K562 (cell line): ENCODE measurements at regions not wholly inside any gene's neighbourhood (a gene's known extent, or its start where the extent isn't known, plus 50 kb on each side); places are given as distances from the start of the nearest gene placed in this dataset.

ENCODE experiments used
- ATAC-seq: fragments of 200-7000 bp; cut with Tn5 transposase; 3 replicates; pipeline ENCODE4 v1.9.1; 2020; ENCODE audit warnings: moderate library complexity
- BruUV-seq: library from RNA; stranded (reverse); fragments of 400-500 nt; replicated peaks from 2 replicates; lab custom pipeline; 2021; lab: Mats Ljungman, UMichigan
- CTCF ChIA-PET: fragments of 300-600 bp; formaldehyde crosslinking; extraction: SDS; loops from one replicate; lab custom pipeline; 2021; ENCODE audit warnings: low intra/inter-chr PET ratio; lab: Yijun Ruan, JAX
- POLR2A ChIA-PET: fragments of 300-600, 350-650 bp; sonication (Branson Sonifier 250); formaldehyde crosslinking; extraction: SDS; loops from one replicate; lab custom pipeline; 2021; ENCODE audit warnings: antibody characterized with exemption, inconsistent platforms; lab: Yijun Ruan, JAX
- DNase-seq, 4 experiments: peaks; one replicate each; pipeline versions ENCODE4 v3.0.0 to v3.0.0-alpha.2; 2011 to 2018; ENCODE audit warnings: low spot score in 3 of 4, mixed read lengths in 3 of 4; ENCODE audit errors: extremely low read depth in 1 of 4
- FAIRE-seq: peaks from 2 replicates; lab custom pipeline; 2011; peaks lifted over from hg19 to GRCh38; lab: Jason Lieb, UNC
- H2AFZ ChIP-seq: 2 replicates; pipeline ENCODE4 v1.6.0; 2011; ENCODE audit warnings: low read depth, low read length, control low read depth, inconsistent platforms
- H3K27ac ChIP-seq: fragments of 200-600 bp; 3 replicates; pipeline ENCODE4 v1.8.0; 2011; ENCODE audit warnings: low read depth, mild to moderate bottlenecking, control low read depth, inconsistent platforms, low read length, moderate library complexity, mixed read lengths; ENCODE audit errors: extremely low read depth
- H3K27me3 ChIP-seq, 2 experiments: fragments of 300-600 bp in 1 of 2; 2 replicates in 1 of 2; 3 replicates in 1 of 2; pipeline versions ENCODE4 v1.6.0 to v1.8.0; 2011; ENCODE audit warnings: inconsistent platforms in 2 of 2, low read length in 2 of 2, mild to moderate bottlenecking in 1 of 2, mixed read lengths in 1 of 2, moderate library complexity in 1 of 2; ENCODE audit not compliant: control insufficient read depth in 2 of 2, insufficient read depth in 2 of 2
- H3K36me3 ChIP-seq: fragments of 300-600 bp; 3 replicates; pipeline ENCODE4 v1.8.0; 2011; ENCODE audit warnings: mild to moderate bottlenecking, low read length, inconsistent platforms; ENCODE audit not compliant: control insufficient read depth, insufficient read depth
- H3K4me1 ChIP-seq, 2 experiments: fragments of 200-600 bp in 1 of 2; replicated peaks in 1 of 2; 2 replicates in 1 of 2; 3 replicates in 1 of 2; pipeline versions ENCODE4 v1.5.1 to v1.8.0; 2011; ENCODE audit warnings: inconsistent platforms in 2 of 2, low read length in 2 of 2, mild to moderate bottlenecking in 1 of 2, mixed read lengths in 1 of 2, moderate library complexity in 1 of 2; ENCODE audit not compliant: control insufficient read depth in 2 of 2, insufficient read depth in 2 of 2
- H3K4me2 ChIP-seq: 2 replicates; pipeline ENCODE4 v1.6.1; 2011; ENCODE audit warnings: low read length, control low read depth, inconsistent platforms, mixed read lengths; ENCODE audit not compliant: insufficient read depth
- H3K4me3 ChIP-seq: fragments of 200-600 bp; sonication (generic), shearing (Covaris generic); 2 replicates; pipeline ENCODE4 v1.5.1; 2016; ENCODE audit warnings: control low read depth, inconsistent platforms
- H3K79me2 ChIP-seq: fragments of 200-600 bp; 3 replicates; pipeline ENCODE4 v1.8.0; 2011; ENCODE audit warnings: low read length, inconsistent platforms; ENCODE audit not compliant: control insufficient read depth, insufficient read depth
- H3K9ac ChIP-seq, 2 experiments: 2 replicates each; pipeline versions ENCODE4 v1.6.0 to v1.6.1; 2011; ENCODE audit warnings: low read depth in 2 of 2, low read length in 2 of 2, control low read depth in 1 of 2, inconsistent platforms in 1 of 2, mild to moderate bottlenecking in 1 of 2, mixed read lengths in 1 of 2; ENCODE audit not compliant: insufficient read depth in 1 of 2
- H3K9me1 ChIP-seq: one replicate; pipeline ENCODE4 v1.6.0; 2011; ENCODE audit warnings: inconsistent platforms, mild to moderate bottlenecking, low read length, moderate library complexity; ENCODE audit not compliant: control insufficient read depth, insufficient read depth
- H3K9me3 ChIP-seq: replicated peaks from 2 replicates; pipeline ENCODE4 v1.5.1; 2011; ENCODE audit warnings: low read depth, low read length, inconsistent platforms; ENCODE audit not compliant: control insufficient read depth, insufficient read depth
- H4K20me1 ChIP-seq: replicated peaks from 2 replicates; pipeline ENCODE4 v1.6.1; 2011; ENCODE audit warnings: low read length, inconsistent platforms, mixed read lengths; ENCODE audit not compliant: control insufficient read depth, insufficient read depth
- HEY1 ChIP-seq: fragments of 250-450 bp; sonication (Bioruptor Pico); IDR thresholded peaks from 2 replicates; pipeline ENCODE4 v1.5.0; 2020; ENCODE audit warnings: mild to moderate bottlenecking, moderate library complexity, borderline replicate concordance
- MTA1 ChIP-seq: fragments of 450-650 bp; IDR thresholded peaks from 2 replicates; pipeline ENCODE4 v1.6.1; 2017; ENCODE audit warnings: borderline replicate concordance
- POLR2G ChIP-seq: fragments of 200-400 bp; formaldehyde crosslinking; IDR thresholded peaks from 2 replicates; pipeline ENCODE4 v1.6.1; 2017; ENCODE audit warnings: low read depth, mild to moderate bottlenecking, antibody characterized with exemption, low read length, moderate library complexity
- PRMT5 ChIP-seq: sonication (generic); formaldehyde crosslinking; IDR thresholded peaks from 2 replicates; pipeline ENCODE4 v1.5.0; 2020; ENCODE audit warnings: missing genetic modification reagents
- WGBS: fragments of 100-300 bp; shearing (Covaris generic); methylation state at CpG from one replicate; pipeline ENCODE4 v1.1.6; 2016; ENCODE audit warnings: low coverage, mixed read lengths; ENCODE audit not compliant: insufficient coverage; ENCODE audit errors: missing lambda C conversion rate; 5-methylcytosine and 5-hydroxymethylcytosine counted together
- in situ Hi-C: fragments of 300-500 bp; cut with MboI; formaldehyde crosslinking; loops from 4 replicates; pipeline ENCODE4 v1.15.0; 2018; ENCODE audit warnings: inconsistent platforms, mixed read lengths
- intact Hi-C: fragments of 100-400 bp; cut with micrococcal nuclease; formaldehyde crosslinking; loops from 2 replicates; pipeline ENCODE4 v1.14.2; 2022
- TF ChIP-seq, protein P1 (sequence below): fragments of 450-650 bp; IDR thresholded peaks from 2 replicates; pipeline ENCODE4 v1.6.1; 2016; ENCODE audit warnings: low read depth
- TF ChIP-seq, protein P2 (sequence below): fragments of 250-450 bp; sonication (Bioruptor Pico); IDR thresholded peaks from 2 replicates; pipeline ENCODE4 v1.4.0; 2020

DNA sequence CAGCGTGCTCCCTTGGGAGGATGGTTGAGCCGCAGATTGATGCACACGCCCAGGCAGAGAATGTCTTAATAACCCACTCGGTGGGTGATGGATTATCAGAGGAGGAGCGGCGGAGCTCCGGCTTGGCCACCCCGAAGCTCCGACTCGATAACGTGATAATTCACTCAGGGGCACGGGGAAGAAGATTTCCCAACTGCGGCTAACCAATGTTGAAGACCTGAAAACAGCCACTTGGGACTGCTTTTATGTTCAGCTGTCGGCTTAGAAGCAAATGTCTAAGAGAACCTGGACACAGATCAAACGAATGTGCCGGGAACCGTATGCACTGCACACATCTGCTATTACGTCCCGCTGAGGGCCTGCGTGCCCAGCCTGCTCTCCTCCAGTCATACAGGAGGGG, 206.8 kb upstream of the CADM1 start:
- ATAC-seq (no peak), FAIRE-seq (no peak), DNase-seq (no peak)
- Histone ChIP-seq H3K27me3 (peaks cover 0 to 12% of the 10 kb centered on the region in 2 experiments; a peak in 2 of 5 replicates), H3K4me2 (no peak overlapping the region), H3K9ac (no peak overlapping the region), H3K36me3 (no peaks in the 10 kb centered on the region), H3K79me2 (no peaks in the 10 kb centered on the region), H3K27ac (no peak overlapping the region), H3K4me3 (no peak overlapping the region), H3K4me1 (no peaks in the 10 kb centered on the region), H3K9me3 (no peaks in the 10 kb centered on the region), H2AFZ (no peak overlapping the region), H3K9me1 (no peaks in the 10 kb centered on the region), H4K20me1 (no peaks in the 10 kb centered on the region)
- under 1% methylated on average over 18 of the region's 20 CpGs for WGBS
- no TSS peak for BruUV-seq
- intact Hi-C loops: no loop called here
- POLR2A ChIA-PET: interaction anchor here (0.7 kb wide), 1 partner anchor 65 kb away, joined by 3 read pairs; no protein-coding TSS in a partner anchor
- in situ Hi-C loops: no loop called here
- CTCF ChIA-PET: no interaction called here
- TF ChIP-seq POLR2G (no peak), MTA1 (no peak), PRMT5 (CRISPR knock-in tag) (no peak), HEY1 (no peak)
- TF ChIP-seq, protein P1, sequence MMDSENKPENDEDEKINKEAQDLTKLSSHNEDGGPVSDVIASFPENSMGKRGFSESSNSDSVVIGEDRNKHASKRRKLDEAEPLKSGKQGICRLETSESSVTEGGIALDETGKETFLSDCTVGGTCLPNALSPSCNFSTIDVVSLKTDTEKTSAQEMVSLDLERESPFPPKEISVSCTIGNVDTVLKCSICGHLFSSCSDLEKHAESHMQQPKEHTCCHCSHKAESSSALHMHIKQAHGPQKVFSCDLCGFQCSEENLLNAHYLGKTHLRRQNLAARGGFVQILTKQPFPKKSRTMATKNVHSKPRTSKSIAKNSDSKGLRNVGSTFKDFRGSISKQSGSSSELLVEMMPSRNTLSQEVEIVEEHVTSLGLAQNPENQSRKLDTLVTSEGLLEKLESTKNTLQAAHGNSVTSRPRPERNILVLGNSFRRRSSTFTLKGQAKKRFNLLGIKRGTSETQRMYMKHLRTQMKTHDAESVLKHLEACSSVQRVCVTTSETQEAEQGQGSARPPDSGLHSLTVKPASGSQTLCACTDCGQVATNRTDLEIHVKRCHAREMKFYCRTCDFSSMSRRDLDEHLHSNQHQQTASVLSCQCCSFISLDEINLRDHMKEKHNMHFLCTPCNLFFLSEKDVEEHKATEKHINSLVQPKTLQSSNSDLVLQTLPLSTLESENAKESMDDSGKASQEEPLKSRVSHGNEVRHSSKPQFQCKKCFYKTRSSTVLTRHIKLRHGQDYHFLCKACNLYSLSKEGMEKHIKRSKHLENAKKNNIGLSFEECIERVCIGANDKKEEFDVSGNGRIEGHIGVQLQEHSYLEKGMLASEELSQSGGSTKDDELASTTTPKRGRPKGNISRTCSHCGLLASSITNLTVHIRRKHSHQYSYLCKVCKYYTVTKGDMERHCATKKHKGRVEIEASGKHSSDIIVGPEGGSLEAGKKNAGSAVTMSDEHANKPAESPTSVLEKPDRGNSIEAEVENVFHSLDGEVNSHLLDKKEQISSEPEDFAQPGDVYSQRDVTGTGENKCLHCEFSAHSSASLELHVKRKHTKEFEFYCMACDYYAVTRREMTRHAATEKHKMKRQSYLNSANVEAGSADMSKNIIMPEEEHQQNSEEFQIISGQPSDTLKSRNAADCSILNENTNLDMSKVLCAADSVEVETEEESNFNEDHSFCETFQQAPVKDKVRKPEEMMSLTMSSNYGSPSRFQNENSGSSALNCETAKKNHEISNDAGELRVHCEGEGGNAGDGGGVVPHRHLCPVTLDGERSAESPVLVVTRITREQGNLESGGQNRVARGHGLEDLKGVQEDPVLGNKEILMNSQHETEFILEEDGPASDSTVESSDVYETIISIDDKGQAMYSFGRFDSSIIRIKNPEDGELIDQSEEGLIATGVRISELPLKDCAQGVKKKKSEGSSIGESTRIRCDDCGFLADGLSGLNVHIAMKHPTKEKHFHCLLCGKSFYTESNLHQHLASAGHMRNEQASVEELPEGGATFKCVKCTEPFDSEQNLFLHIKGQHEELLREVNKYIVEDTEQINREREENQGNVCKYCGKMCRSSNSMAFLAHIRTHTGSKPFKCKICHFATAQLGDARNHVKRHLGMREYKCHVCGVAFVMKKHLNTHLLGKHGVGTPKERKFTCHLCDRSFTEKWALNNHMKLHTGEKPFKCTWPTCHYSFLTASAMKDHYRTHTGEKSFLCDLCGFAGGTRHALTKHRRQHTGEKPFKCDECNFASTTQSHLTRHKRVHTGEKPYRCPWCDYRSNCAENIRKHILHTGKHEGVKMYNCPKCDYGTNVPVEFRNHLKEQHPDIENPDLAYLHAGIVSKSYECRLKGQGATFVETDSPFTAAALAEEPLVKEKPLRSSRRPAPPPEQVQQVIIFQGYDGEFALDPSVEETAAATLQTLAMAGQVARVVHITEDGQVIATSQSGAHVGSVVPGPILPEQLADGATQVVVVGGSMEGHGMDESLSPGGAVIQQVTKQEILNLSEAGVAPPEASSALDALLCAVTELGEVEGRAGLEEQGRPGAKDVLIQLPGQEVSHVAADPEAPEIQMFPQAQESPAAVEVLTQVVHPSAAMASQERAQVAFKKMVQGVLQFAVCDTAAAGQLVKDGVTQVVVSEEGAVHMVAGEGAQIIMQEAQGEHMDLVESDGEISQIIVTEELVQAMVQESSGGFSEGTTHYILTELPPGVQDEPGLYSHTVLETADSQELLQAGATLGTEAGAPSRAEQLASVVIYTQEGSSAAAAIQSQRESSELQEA: no peak
- TF ChIP-seq, protein P2, sequence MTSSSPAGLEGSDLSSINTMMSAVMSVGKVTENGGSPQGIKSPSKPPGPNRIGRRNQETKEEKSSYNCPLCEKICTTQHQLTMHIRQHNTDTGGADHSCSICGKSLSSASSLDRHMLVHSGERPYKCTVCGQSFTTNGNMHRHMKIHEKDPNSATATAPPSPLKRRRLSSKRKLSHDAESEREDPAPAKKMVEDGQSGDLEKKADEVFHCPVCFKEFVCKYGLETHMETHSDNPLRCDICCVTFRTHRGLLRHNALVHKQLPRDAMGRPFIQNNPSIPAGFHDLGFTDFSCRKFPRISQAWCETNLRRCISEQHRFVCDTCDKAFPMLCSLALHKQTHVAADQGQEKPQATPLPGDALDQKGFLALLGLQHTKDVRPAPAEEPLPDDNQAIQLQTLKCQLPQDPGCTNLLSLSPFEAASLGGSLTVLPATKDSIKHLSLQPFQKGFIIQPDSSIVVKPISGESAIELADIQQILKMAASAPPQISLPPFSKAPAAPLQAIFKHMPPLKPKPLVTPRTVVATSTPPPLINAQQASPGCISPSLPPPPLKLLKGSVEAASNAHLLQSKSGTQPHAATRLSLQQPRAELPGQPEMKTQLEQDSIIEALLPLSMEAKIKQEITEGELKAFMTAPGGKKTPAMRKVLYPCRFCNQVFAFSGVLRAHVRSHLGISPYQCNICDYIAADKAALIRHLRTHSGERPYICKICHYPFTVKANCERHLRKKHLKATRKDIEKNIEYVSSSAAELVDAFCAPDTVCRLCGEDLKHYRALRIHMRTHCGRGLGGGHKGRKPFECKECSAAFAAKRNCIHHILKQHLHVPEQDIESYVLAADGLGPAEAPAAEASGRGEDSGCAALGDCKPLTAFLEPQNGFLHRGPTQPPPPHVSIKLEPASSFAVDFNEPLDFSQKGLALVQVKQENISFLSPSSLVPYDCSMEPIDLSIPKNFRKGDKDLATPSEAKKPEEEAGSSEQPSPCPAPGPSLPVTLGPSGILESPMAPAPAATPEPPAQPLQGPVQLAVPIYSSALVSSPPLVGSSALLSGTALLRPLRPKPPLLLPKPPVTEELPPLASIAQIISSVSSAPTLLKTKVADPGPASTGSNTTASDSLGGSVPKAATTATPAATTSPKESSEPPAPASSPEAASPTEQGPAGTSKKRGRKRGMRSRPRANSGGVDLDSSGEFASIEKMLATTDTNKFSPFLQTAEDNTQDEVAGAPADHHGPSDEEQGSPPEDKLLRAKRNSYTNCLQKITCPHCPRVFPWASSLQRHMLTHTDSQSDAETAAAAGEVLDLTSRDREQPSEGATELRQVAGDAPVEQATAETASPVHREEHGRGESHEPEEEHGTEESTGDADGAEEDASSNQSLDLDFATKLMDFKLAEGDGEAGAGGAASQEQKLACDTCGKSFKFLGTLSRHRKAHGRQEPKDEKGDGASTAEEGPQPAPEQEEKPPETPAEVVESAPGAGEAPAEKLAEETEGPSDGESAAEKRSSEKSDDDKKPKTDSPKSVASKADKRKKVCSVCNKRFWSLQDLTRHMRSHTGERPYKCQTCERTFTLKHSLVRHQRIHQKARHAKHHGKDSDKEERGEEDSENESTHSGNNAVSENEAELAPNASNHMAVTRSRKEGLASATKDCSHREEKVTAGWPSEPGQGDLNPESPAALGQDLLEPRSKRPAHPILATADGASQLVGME (CRISPR knock-in tag): no peak
